Activated naive CD8-positive, alpha-beta T cell treated with anti-CD3 and anti-CD28 coated beads for 36 hours (primary cell): ENCODE measurements at regions not wholly inside any gene's neighbourhood (a gene's known extent, or its start where the extent isn't known, plus 50 kb on each side); places are given as distances from the start of the nearest gene placed in this dataset.
"Not testable (repeated sequence)": the region's sequence is repeated elsewhere in the genome, so short reads cannot be mapped to it uniquely, and the experiment has no call there.

Source experiments
- DNase-seq: peaks from one replicate; pipeline ENCODE4 v3.0.0; 2021
- H3K27ac Mint-ChIP-seq: one replicate; pipeline ENCODE4 v1.8.0; 2022; ENCODE audit warnings: mild to moderate bottlenecking, moderate library complexity, mixed read lengths
- H3K27me3 Mint-ChIP-seq: one replicate; pipeline ENCODE4 v1.8.0; 2022; ENCODE audit warnings: mild to moderate bottlenecking, mixed read lengths
- H3K36me3 Mint-ChIP-seq: one replicate; pipeline ENCODE4 v1.8.0; 2021; ENCODE audit warnings: mild to moderate bottlenecking, mixed read lengths
- H3K4me1 Mint-ChIP-seq: one replicate; pipeline ENCODE4 v1.8.0; 2021; ENCODE audit warnings: mixed read lengths
- H3K4me3 Mint-ChIP-seq: one replicate; pipeline ENCODE4 v1.8.0; 2022; ENCODE audit warnings: mild to moderate bottlenecking, moderate library complexity, mixed read lengths
- H3K9me3 Mint-ChIP-seq: one replicate; pipeline ENCODE4 v1.8.0; 2022; ENCODE audit warnings: mixed read lengths

DNA sequence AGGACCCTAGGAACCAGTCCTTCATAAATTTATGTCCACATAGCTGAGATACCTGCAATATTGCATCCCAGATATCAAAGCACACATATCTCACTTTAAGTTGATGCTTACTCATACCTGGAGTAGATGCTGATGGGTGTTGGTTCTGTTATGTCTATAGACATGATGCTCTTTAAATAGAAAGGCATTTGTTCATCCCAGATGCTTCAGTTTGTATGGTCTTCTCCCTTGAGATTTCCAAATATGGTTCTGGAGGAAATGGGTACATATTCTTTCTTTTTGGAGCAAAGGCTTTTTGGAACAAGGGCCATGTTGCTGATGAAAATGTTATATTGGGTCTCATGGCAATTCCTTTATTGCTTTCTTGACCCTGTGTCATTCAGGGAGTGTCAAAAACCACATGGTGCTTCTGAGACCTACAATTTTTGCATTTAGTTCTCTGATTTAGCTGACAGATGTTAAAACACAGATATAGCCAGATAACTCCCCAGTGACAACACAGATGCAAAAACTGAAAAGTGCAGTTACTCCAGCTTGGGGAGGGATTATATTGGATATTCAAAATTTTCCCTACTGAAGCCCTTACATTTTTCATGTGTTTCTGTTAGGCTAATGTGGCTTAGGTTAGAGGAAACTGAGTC is 211.4 kb downstream of the KCNRG start:
- Mint-ChIP-seq H3K4me3 (no peak overlapping the region), H3K27ac (no peak overlapping the region), H3K36me3 (no peaks in the 10 kb centered on the region), H3K4me1 (peaks cover 46% of the 10 kb centered on the region), H3K9me3 (peaks cover 2% of the 10 kb centered on the region), H3K27me3 (peaks cover 3% of the 10 kb centered on the region)
- DNase-seq = no peak

DNA sequence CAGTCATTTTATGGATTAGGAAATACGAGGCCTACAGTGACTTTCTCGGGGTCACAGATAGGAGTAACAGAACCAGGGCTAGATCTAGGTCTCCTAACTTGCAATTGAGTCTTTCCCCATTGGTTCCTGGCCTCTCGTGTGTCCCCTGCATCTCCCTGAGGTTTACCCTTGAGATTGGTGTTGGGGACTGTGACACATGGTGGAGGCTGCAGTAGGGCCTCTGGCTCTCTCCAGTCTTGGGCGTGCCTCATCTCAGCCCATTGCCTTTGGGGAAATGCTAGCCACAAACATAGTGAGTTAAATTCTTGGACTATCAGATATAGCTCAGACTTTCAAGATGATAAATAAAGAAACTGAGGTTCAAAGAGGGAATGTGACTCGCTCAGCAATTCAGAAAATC is 212.1 kb downstream of the KCNRG start:
- Mint-ChIP-seq H3K36me3 (no peaks in the 10 kb centered on the region), H3K27ac (no peak overlapping the region), H3K27me3 (no peaks in the 10 kb centered on the region), H3K4me1 (peaks cover 46% of the 10 kb centered on the region), H3K9me3 (peaks cover 2% of the 10 kb centered on the region), H3K4me3 (no peak overlapping the region)
- peak; percentile 18 for DNase-seq

- peaks cover 46% of the 10 kb centered on the region for H3K4me1 Mint-ChIP-seq
- no peak for DNase-seq
- no peak overlapping the region for H3K27ac Mint-ChIP-seq
- peaks cover 4% of the 10 kb centered on the region for H3K36me3 Mint-ChIP-seq
- H3K4me3 Mint-ChIP-seq = no peak overlapping the region
- H3K9me3 Mint-ChIP-seq = peaks cover 2% of the 10 kb centered on the region
- H3K27me3 Mint-ChIP-seq = no peaks in the 10 kb centered on the region
These were observed 213.3 kb downstream of the KCNRG start for GRCh38 chr13:50228527-50228926.

DNA sequence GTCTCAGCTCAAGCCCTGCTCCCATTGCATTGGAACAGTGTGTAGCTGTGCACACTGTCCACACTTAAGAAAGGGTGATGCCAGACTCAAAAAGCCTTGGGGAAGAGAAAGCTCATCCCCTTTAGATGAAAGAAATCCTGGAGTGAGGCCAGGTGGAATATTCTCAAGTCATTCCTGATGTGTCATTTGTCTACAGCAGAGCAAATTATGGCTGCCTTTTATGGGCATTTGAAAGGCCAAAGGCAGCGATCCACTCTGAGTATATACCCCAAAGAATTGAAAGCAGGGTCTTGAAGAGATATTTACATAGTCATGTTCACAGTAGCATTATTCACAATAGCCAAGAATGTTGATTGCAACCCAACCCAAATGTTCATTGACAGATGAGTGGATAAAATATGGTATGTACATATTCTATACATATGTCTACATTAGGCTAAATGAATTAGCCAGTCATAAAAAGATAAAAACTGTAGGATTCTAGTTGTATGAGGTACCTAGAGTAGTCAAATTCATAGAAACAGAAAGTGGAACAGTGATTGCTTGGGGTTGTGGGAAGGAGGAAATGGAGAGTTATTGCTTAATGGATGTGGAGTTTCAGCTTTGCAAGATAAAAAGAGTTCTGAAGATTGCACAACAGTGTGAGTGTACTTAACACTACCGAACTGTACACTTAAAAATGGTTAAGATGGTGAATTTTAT is 214.9 kb downstream of the KCNRG start:
- peaks cover 3% of the 10 kb centered on the region for H3K9me3 Mint-ChIP-seq
- DNase-seq = no peak
- no peak overlapping the region for H3K4me3 Mint-ChIP-seq
- peaks cover 4% of the 10 kb centered on the region for H3K36me3 Mint-ChIP-seq
- no peaks in the 10 kb centered on the region for H3K27me3 Mint-ChIP-seq
- H3K27ac Mint-ChIP-seq = peak overlapping the region; percentile 2
- H3K4me1 Mint-ChIP-seq = peaks cover 41% of the 10 kb centered on the region

DNA sequence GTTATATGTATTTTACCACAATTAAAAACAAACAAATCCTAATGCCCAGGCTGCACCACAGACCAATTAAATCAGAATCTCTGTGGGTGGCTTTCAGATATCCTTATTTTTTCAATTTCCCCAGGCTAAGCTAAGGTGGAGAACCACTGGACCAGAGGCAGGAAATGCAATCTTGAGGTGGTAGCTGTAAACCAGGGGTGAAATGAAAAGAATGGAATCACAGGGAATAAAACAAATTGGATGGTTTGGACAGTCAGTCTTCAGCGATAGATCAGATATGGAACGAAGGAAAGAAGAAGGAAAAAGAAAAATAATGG is 215.4 kb downstream of the KCNRG start:
- Mint-ChIP-seq H3K9me3 (peaks cover 3% of the 10 kb centered on the region), H3K27me3 (no peaks in the 10 kb centered on the region), H3K4me1 (peaks cover 45% of the 10 kb centered on the region), H3K27ac (no peak overlapping the region), H3K36me3 (peaks cover 4% of the 10 kb centered on the region), H3K4me3 (no peak overlapping the region)
- no peak for DNase-seq

- H3K4me3 Mint-ChIP-seq, DNase-seq, H3K27me3 Mint-ChIP-seq, H3K27ac Mint-ChIP-seq, H3K9me3 Mint-ChIP-seq, H3K36me3 Mint-ChIP-seq: not testable (repeated sequence)
- H3K4me1 Mint-ChIP-seq = peaks cover 44% of the 10 kb centered on the region
These were observed 218.3 kb downstream of the KCNRG start for GRCh38 chr13:50233574-50233973.

DNA sequence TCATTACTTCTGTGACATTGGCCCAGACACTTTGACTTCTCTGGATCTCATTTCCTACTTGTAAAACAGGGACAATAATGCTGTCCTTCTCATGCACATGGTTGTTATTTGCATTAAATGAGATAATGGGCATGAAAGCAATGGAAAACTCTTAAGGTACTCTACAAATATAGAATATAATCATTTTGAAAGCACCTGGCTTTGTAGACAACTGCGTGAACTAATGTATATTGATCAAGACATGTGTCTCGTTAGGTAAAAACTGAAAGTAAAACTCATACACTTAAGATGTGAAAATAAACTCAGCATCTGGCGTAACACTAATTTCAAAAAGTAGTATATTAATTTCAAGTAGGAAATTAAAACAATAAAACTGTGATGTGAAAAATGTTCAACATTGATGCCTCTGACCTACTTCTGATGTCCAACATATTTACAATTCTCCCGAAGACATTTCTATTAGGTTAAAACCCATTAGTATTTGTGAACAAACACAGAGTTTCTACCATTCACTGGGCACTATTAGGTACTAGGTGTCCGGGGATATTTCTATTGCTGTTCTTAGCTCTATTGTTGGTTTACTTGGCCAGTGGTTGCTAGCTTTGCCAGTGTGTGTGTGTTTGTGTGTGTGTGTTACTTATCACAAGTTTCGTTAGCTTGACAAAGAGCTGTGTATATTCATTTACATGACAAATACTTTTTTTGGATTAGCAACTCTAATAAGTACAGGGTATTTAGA is 220.5 kb downstream of the KCNRG start:
- peaks cover 4% of the 10 kb centered on the region for H3K36me3 Mint-ChIP-seq
- H3K9me3 Mint-ChIP-seq = peaks cover 2% of the 10 kb centered on the region
- peaks cover 40% of the 10 kb centered on the region for H3K4me1 Mint-ChIP-seq
- DNase-seq = no peak
- H3K4me3 Mint-ChIP-seq = no peak overlapping the region
- H3K27ac Mint-ChIP-seq = no peak overlapping the region
- no peaks in the 10 kb centered on the region for H3K27me3 Mint-ChIP-seq

- peak; percentile 43 for DNase-seq
- H3K27me3 Mint-ChIP-seq = no peaks in the 10 kb centered on the region
- H3K4me3 Mint-ChIP-seq = no peak overlapping the region
- H3K36me3 Mint-ChIP-seq = peaks cover 4% of the 10 kb centered on the region
- peaks cover 36% of the 10 kb centered on the region for H3K4me1 Mint-ChIP-seq
- H3K27ac Mint-ChIP-seq = peak overlapping the region; percentile 59
- H3K9me3 Mint-ChIP-seq = peaks cover 2% of the 10 kb centered on the region
These were observed 221.7 kb downstream of the KCNRG start for GRCh38 chr13:50236898-50237318.

GRCh38 chr13:50238922-50239321 is 223.7 kb downstream of the KCNRG start:
- Mint-ChIP-seq H3K9me3 (peaks cover 2% of the 10 kb centered on the region), H3K27ac (peak overlapping the region; percentile 14), H3K36me3 (no peaks in the 10 kb centered on the region), H3K4me1 (peaks cover 38% of the 10 kb centered on the region), H3K27me3 (no peaks in the 10 kb centered on the region), H3K4me3 (no peak overlapping the region)
- DNase-seq = no peak

DNA sequence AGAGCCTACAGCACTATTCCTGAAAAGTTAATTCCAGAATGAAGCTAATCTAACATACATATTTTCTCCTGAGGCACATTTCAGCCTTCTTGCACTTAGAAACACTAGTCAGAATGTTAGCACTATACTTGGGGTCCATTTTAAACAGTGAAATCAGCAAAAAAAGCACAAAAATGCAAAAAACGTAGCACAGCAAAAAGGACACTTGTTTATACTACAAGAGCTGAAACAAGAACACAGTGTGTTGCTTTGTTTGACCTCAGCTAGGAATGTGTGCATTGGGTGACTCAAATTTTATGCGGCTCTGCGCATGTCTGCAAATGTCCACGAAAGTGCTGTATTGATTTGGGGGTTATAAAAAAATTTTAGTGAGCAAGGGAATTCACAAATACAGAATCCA is 226.2 kb downstream of the KCNRG start:
- no peaks in the 10 kb centered on the region for H3K36me3 Mint-ChIP-seq
- H3K4me3 Mint-ChIP-seq = no peak overlapping the region
- no peak overlapping the region for H3K27ac Mint-ChIP-seq
- DNase-seq = no peak
- no peaks in the 10 kb centered on the region for H3K9me3 Mint-ChIP-seq
- no peaks in the 10 kb centered on the region for H3K27me3 Mint-ChIP-seq
- H3K4me1 Mint-ChIP-seq = peaks cover 42% of the 10 kb centered on the region

GRCh38 chr13:50243931-50244330 is 228.7 kb downstream of the KCNRG start:
- no peaks in the 10 kb centered on the region for H3K9me3 Mint-ChIP-seq
- H3K27ac Mint-ChIP-seq = no peak overlapping the region
- H3K36me3 Mint-ChIP-seq = no peaks in the 10 kb centered on the region
- DNase-seq = no peak
- H3K27me3 Mint-ChIP-seq = no peaks in the 10 kb centered on the region
- peaks cover 31% of the 10 kb centered on the region for H3K4me1 Mint-ChIP-seq
- no peak overlapping the region for H3K4me3 Mint-ChIP-seq

DNA sequence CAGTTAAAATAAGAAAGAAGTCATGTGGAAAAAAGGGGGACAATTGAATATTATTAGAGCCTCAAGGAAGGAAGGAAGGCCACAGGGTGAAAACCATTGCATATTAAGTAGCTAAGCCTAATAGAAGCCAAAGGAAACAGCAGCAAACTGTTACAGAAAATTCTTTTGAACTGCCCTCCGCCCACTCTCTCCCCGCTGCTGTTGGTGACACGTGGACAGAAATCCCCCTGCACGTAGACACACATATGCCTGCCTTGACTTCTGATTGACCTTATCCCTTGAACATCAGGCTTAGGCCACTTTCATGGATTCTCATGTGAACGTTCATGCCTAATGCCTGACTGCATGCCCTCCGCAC is 229.1 kb downstream of the KCNRG start:
- Mint-ChIP-seq H3K27ac (peak overlapping the region; percentile 36), H3K27me3 (no peaks in the 10 kb centered on the region), H3K4me3 (no peak overlapping the region), H3K4me1 (peaks cover 28% of the 10 kb centered on the region), H3K9me3 (no peaks in the 10 kb centered on the region), H3K36me3 (no peaks in the 10 kb centered on the region)
- DNase-seq = peak; percentile 28

GRCh38 chr13:50244713-50245574 is 229.7 kb downstream of the KCNRG start:
- Mint-ChIP-seq H3K9me3 (no peaks in the 10 kb centered on the region), H3K36me3 (no peaks in the 10 kb centered on the region), H3K27me3 (peaks cover under 1% of the 10 kb centered on the region), H3K4me1 (peaks cover 28% of the 10 kb centered on the region), H3K27ac (peak overlapping the region; percentile 36), H3K4me3 (no peak overlapping the region)
- peak; percentile 67 for DNase-seq

- Mint-ChIP-seq H3K9me3 (no peaks in the 10 kb centered on the region), H3K36me3 (no peaks in the 10 kb centered on the region), H3K4me3 (no peak overlapping the region), H3K27me3 (peaks cover 3% of the 10 kb centered on the region), H3K27ac (no peak overlapping the region), H3K4me1 (peaks cover 29% of the 10 kb centered on the region)
- DNase-seq = no peak
These were observed 232.0 kb downstream of the KCNRG start for GRCh38 chr13:50247223-50247622.
